ENCODE measurements at regions not wholly inside any gene's neighbourhood (a gene's known extent, or its start where the extent isn't known, plus 50 kb on each side); places are given as distances from the start of the nearest gene placed in this dataset.

- TF ChIP-seq, protein P1, sequence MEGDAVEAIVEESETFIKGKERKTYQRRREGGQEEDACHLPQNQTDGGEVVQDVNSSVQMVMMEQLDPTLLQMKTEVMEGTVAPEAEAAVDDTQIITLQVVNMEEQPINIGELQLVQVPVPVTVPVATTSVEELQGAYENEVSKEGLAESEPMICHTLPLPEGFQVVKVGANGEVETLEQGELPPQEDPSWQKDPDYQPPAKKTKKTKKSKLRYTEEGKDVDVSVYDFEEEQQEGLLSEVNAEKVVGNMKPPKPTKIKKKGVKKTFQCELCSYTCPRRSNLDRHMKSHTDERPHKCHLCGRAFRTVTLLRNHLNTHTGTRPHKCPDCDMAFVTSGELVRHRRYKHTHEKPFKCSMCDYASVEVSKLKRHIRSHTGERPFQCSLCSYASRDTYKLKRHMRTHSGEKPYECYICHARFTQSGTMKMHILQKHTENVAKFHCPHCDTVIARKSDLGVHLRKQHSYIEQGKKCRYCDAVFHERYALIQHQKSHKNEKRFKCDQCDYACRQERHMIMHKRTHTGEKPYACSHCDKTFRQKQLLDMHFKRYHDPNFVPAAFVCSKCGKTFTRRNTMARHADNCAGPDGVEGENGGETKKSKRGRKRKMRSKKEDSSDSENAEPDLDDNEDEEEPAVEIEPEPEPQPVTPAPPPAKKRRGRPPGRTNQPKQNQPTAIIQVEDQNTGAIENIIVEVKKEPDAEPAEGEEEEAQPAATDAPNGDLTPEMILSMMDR (conservative IDR thresholded peaks at IDR 0.05; ENCODE audit: low read length) = no peak
- no peak for TF ChIP-seq EZH2phosphoT487 (IDR thresholded peaks at IDR 0.05; ENCODE audit: borderline replicate concordance, low read depth, low read length)
These were observed 516.4 kb downstream of the CCDC171 start for GRCh38 chr9:16069249-16069648.
